ENCODE measurements at regions not wholly inside any gene's neighbourhood (a gene's known extent, or its start where the extent isn't known, plus 50 kb on each side); places are given as distances from the start of the nearest gene placed in this dataset.
A peak's percentile ranks its signal among the peaks of the same experiment; 100 is the strongest.

DNA sequence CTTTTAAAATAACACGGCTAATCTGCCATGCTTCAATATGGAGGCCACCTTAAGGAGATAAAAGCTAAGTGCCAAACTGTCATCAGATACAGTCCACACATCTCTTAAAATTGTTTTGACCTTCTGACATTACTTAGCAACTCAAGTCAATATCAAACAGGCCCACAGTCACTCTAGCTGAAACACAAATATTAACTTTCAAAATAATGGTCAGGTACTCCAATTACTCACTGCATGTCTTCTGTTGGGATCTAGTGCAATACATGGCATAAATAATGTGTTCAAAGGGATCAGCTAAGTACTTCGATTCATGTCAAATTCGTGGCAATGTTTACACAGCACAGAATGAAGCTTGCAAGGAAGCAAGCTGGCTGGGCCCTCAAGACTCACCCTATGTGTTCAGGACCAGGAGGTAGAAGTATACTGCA, 133.9 kb upstream of the BEND6 start (continued):
- TF ChIP-seq ZNF781 (CRISPR knock-in tag; IDR thresholded peaks at IDR 0.05; ENCODE audit: borderline replicate concordance, not compliant biosample characterization) (no peak), NBN (conservative IDR thresholded peaks at IDR 0.05) (no peak), SMAD1 (CRISPR knock-in tag; IDR thresholded peaks at IDR 0.05; ENCODE audit: borderline replicate concordance, low read depth) (no peak), TAF15 (IDR thresholded peaks at IDR 0.05; ENCODE audit: low read depth, low read length, poor library complexity, severe bottlenecking) (no peak), ZNF24 (IDR thresholded peaks at IDR 0.05) (no peak), CC2D1A (CRISPR knock-in tag; IDR thresholded peaks at IDR 0.05) (no peak), ZNF615 (CRISPR knock-in tag; IDR thresholded peaks at IDR 0.05; ENCODE audit: borderline replicate concordance) (no peak), FOXA1 (IDR thresholded peaks at IDR 0.05) (no peak), FOXA1 (CRISPR knock-in tag; IDR thresholded peaks at IDR 0.05) (peak; percentile 58), FOXK1 (CRISPR knock-in tag; IDR thresholded peaks at IDR 0.05; ENCODE audit: borderline replicate concordance, low read depth) (no peak), ISX (CRISPR knock-in tag; conservative IDR thresholded peaks at IDR 0.05) (no peak), ARID2 (CRISPR knock-in tag; IDR thresholded peaks at IDR 0.05; ENCODE audit: borderline replicate concordance) (no peak), JUNB (CRISPR knock-in tag; IDR thresholded peaks at IDR 0.05; ENCODE audit: borderline replicate concordance) (peak; percentile 30; the same call in 1 of the 2 replicates), ZNF331 (CRISPR knock-in tag; IDR thresholded peaks at IDR 0.05) (no peak), ZNF121 (CRISPR knock-in tag; IDR thresholded peaks at IDR 0.05) (no peak), FOXA3 (CRISPR knock-in tag; IDR thresholded peaks at IDR 0.05) (peak; percentile 36; the same call in 1 of the 2 replicates)
- TF ChIP-seq, protein P1, sequence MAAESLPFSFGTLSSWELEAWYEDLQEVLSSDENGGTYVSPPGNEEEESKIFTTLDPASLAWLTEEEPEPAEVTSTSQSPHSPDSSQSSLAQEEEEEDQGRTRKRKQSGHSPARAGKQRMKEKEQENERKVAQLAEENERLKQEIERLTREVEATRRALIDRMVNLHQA (CRISPR knock-in tag; IDR thresholded peaks at IDR 0.05), result no peak
- TF ChIP-seq, protein P2, sequence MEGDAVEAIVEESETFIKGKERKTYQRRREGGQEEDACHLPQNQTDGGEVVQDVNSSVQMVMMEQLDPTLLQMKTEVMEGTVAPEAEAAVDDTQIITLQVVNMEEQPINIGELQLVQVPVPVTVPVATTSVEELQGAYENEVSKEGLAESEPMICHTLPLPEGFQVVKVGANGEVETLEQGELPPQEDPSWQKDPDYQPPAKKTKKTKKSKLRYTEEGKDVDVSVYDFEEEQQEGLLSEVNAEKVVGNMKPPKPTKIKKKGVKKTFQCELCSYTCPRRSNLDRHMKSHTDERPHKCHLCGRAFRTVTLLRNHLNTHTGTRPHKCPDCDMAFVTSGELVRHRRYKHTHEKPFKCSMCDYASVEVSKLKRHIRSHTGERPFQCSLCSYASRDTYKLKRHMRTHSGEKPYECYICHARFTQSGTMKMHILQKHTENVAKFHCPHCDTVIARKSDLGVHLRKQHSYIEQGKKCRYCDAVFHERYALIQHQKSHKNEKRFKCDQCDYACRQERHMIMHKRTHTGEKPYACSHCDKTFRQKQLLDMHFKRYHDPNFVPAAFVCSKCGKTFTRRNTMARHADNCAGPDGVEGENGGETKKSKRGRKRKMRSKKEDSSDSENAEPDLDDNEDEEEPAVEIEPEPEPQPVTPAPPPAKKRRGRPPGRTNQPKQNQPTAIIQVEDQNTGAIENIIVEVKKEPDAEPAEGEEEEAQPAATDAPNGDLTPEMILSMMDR (CRISPR knock-in tag; IDR thresholded peaks at IDR 0.05), result no peak
- TF ChIP-seq, protein P3, sequence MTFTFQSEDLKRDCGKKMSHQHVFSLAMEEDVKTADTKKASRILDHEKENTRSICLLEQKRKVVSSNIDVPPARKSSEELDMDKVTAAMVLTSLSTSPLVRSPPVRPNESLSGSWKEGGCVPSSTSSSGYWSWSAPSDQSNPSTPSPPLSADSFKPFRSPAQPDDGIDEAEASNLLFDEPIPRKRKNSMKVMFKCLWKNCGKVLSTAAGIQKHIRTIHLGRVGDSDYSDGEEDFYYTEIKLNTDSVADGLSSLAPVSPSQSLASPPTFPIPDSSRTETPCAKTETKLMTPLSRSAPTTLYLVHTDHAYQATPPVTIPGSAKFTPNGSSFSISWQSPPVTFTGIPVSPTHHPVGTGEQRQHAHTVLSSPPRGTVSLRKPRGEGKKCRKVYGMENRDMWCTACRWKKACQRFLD (CRISPR knock-in tag; IDR thresholded peaks at IDR 0.05; ENCODE audit: borderline replicate concordance), result no peak
- TF ChIP-seq, protein P4, sequence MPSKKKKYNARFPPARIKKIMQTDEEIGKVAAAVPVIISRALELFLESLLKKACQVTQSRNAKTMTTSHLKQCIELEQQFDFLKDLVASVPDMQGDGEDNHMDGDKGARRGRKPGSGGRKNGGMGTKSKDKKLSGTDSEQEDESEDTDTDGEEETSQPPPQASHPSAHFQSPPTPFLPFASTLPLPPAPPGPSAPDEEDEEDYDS (CRISPR knock-in tag; IDR thresholded peaks at IDR 0.05), result no peak
- TF ChIP-seq, protein P5, sequence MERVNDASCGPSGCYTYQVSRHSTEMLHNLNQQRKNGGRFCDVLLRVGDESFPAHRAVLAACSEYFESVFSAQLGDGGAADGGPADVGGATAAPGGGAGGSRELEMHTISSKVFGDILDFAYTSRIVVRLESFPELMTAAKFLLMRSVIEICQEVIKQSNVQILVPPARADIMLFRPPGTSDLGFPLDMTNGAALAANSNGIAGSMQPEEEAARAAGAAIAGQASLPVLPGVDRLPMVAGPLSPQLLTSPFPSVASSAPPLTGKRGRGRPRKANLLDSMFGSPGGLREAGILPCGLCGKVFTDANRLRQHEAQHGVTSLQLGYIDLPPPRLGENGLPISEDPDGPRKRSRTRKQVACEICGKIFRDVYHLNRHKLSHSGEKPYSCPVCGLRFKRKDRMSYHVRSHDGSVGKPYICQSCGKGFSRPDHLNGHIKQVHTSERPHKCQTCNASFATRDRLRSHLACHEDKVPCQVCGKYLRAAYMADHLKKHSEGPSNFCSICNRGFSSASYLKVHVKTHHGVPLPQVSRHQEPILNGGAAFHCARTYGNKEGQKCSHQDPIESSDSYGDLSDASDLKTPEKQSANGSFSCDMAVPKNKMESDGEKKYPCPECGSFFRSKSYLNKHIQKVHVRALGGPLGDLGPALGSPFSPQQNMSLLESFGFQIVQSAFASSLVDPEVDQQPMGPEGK (CRISPR knock-in tag; IDR thresholded peaks at IDR 0.05), result no peak
- TF ChIP-seq, protein P6, sequence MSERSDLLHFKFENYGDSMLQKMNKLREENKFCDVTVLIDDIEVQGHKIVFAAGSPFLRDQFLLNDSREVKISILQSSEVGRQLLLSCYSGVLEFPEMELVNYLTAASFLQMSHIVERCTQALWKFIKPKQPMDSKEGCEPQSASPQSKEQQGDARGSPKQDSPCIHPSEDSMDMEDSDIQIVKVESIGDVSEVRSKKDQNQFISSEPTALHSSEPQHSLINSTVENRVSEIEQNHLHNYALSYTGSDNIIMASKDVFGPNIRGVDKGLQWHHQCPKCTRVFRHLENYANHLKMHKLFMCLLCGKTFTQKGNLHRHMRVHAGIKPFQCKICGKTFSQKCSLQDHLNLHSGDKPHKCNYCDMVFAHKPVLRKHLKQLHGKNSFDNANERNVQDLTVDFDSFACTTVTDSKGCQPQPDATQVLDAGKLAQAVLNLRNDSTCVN (CRISPR knock-in tag; IDR thresholded peaks at IDR 0.05; ENCODE audit: borderline replicate concordance), result no peak
- TF ChIP-seq, protein P7, sequence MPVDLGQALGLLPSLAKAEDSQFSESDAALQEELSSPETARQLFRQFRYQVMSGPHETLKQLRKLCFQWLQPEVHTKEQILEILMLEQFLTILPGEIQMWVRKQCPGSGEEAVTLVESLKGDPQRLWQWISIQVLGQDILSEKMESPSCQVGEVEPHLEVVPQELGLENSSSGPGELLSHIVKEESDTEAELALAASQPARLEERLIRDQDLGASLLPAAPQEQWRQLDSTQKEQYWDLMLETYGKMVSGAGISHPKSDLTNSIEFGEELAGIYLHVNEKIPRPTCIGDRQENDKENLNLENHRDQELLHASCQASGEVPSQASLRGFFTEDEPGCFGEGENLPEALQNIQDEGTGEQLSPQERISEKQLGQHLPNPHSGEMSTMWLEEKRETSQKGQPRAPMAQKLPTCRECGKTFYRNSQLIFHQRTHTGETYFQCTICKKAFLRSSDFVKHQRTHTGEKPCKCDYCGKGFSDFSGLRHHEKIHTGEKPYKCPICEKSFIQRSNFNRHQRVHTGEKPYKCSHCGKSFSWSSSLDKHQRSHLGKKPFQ (CRISPR knock-in tag; IDR thresholded peaks at IDR 0.05; ENCODE audit: insufficient replicate concordance), result no peak

Data from HepG2 (cell line).